ENCODE measurements at regions not wholly inside any gene's neighbourhood (a gene's known extent, or its start where the extent isn't known, plus 50 kb on each side); places are given as distances from the start of the nearest gene placed in this dataset.

DNA sequence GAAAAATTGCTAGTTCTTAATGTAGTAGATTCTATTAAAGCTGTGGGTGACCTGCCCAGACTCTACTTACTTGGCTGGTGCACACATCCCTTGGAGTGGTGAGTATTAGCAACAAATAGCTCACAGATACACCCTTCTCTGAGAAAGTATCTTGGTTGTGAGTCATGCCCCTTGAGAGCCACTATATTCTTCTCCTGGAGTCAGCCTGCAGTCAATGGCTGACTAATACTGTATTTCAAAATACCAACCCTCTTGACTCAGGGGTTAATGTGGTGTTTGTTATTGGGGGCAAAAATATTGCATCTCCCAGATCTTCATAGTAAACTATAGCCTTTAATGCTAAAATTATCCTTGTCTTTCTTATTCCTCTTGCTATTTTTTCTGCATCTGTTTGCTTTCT lies 354.9 kb downstream of the BMPER start:
- TF ChIP-seq, protein P1, sequence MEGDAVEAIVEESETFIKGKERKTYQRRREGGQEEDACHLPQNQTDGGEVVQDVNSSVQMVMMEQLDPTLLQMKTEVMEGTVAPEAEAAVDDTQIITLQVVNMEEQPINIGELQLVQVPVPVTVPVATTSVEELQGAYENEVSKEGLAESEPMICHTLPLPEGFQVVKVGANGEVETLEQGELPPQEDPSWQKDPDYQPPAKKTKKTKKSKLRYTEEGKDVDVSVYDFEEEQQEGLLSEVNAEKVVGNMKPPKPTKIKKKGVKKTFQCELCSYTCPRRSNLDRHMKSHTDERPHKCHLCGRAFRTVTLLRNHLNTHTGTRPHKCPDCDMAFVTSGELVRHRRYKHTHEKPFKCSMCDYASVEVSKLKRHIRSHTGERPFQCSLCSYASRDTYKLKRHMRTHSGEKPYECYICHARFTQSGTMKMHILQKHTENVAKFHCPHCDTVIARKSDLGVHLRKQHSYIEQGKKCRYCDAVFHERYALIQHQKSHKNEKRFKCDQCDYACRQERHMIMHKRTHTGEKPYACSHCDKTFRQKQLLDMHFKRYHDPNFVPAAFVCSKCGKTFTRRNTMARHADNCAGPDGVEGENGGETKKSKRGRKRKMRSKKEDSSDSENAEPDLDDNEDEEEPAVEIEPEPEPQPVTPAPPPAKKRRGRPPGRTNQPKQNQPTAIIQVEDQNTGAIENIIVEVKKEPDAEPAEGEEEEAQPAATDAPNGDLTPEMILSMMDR (IDR thresholded peaks at IDR 0.05; ENCODE audit: insufficient read depth, low read depth, low read length, missing control alignments), result no peak
- no peak overlapping the region for H3K4me3 ChIP-seq (ENCODE audit: low read length)
- DNase-seq (ENCODE audit: low read depth), result peak; percentile 96

DNA sequence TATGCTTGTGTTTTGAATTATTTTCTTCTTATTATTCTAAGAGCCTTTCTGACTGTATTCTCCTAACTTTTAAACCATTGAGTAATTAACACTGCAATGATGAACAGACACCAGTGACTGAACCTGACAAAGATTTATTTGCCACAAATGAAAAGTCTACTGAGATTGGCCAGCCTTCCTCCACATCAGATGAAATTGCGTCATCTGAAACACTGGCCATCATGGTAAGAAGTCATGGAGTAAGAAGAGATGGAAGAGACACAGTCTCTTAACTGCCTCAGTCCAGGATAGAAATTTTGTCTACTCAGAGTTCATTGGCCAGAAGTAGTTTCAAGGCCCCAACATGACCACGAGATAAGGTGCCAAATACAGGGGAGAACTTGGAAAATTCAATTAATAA lies 357.8 kb downstream of the BMPER start:
- H3K4me3 ChIP-seq (ENCODE audit: low read length), result no peak overlapping the region
- TF ChIP-seq, protein P1 (IDR thresholded peaks at IDR 0.05; ENCODE audit: insufficient read depth, low read depth, low read length, missing control alignments), result no peak
- no peak for DNase-seq (ENCODE audit: low read depth)

GRCh38 chr7:34269084-34269483 lies 363.7 kb downstream of the BMPER start:
- TF ChIP-seq, protein P1 (IDR thresholded peaks at IDR 0.05; ENCODE audit: insufficient read depth, low read depth, low read length, missing control alignments), result no peak
- peak; percentile 10 for DNase-seq (ENCODE audit: low read depth)
- H3K4me3 ChIP-seq (ENCODE audit: low read length), result no peak overlapping the region

DNA sequence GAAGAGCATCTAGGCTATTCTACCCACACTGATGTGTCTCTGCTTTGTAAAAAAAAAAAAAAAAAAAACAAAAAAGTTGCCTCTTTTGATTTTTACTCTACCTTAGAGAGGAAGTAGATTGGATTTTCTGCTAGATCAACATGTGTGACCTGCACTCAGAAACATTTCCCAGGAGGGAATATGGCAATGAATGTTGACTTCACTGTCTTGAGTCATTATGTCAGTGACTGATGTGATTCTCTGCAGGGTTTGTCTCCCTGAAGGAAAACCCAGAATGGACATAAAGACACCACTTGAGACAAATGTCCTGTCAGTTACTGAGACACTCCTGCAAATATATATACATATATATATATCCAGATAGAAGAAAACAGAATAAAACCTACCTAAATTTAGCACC lies 370.3 kb downstream of the BMPER start:
- TF ChIP-seq, protein P1 (IDR thresholded peaks at IDR 0.05; ENCODE audit: insufficient read depth, low read depth, low read length, missing control alignments), result no peak
- no peak overlapping the region for H3K4me3 ChIP-seq (ENCODE audit: low read length)
- DNase-seq (ENCODE audit: low read depth), result peak; percentile 23

DNA sequence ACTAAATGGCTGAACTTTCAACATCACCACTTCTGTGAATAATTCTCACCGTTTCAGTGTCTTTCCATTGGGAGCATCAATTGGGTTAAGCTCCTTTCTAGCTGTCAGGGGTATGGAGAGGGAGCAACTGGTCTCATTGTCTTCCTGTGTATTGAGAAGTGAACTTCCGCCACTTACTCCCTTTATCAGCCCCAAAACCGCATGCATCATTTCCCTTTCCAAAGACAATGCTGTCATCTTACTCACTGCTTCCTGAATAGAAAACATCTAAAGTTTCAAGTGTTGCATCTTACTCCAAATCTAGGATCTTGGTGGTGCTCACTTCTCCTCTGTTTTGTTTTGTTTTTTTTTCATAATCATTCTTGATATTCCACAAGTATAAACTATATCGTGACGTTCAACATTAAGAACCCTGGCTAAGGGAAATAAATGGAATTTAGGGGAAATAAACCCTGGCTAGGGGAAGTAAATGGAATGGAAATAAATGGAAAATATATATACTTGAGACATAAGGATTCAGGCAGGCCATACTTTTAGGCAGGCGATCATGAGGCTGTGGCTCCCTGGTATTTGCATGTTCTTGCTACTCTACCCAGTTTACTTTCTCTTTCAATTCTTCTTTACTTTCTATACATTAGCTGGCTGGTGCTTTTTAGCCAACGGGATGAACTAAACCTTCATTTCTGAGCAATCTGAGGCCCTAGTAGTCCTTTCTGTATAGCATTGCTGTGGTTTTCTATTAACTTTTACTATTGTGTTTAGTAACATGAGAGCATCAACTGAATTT lies 371.9 kb downstream of the BMPER start:
- TF ChIP-seq, protein P1 (IDR thresholded peaks at IDR 0.05; ENCODE audit: insufficient read depth, low read depth, low read length, missing control alignments), result no peak
- H3K4me3 ChIP-seq (ENCODE audit: low read length), result no peak overlapping the region
- DNase-seq (ENCODE audit: low read depth), result peak; percentile 43

GRCh38 chr7:34277803-34278199 lies 372.5 kb downstream of the BMPER start:
- TF ChIP-seq, protein P1 (IDR thresholded peaks at IDR 0.05; ENCODE audit: insufficient read depth, low read depth, low read length, missing control alignments), result no peak
- DNase-seq (ENCODE audit: low read depth), result peak; percentile 19
- H3K4me3 ChIP-seq (ENCODE audit: low read length), result no peak overlapping the region

GRCh38 chr7:34281260-34281659 lies 375.9 kb downstream of the BMPER start:
- DNase-seq (ENCODE audit: low read depth), result peak; percentile 48
- TF ChIP-seq, protein P1 (IDR thresholded peaks at IDR 0.05; ENCODE audit: insufficient read depth, low read depth, low read length, missing control alignments), result peak; percentile 43
- H3K4me3 ChIP-seq (ENCODE audit: low read length), result no peak overlapping the region

All from epithelial cell of esophagus (primary cell).